IPS DF 6.9 (cell line): ENCODE measurements at regions not wholly inside any gene's neighbourhood (a gene's known extent, or its start where the extent isn't known, plus 50 kb on each side); places are given as distances from the start of the nearest gene placed in this dataset.
"Not testable (repeated sequence)": the region's sequence is repeated elsewhere in the genome, so short reads cannot be mapped to it uniquely, and the experiment has no call there.

ENCODE experiments used
- DNase-seq: peaks from one replicate; pipeline ENCODE4 v3.0.0-alpha.2; 2013; ENCODE audit warnings: low read depth, low spot score
- H3K27ac ChIP-seq: one replicate; pipeline ENCODE4 v1.5.1; 2013; ENCODE audit warnings: low read length, control low read depth
- H3K27me3 ChIP-seq: 2 replicates; pipeline ENCODE4 v1.6.1; 2013; ENCODE audit warnings: mild to moderate bottlenecking, low read length; ENCODE audit not compliant: control insufficient read depth, insufficient read depth
- H3K36me3 ChIP-seq: 2 replicates; pipeline ENCODE4 v1.6.1; 2013; ENCODE audit warnings: low read length; ENCODE audit not compliant: control insufficient read depth, insufficient read depth
- H3K4me1 ChIP-seq: 2 replicates; pipeline ENCODE4 v1.6.1; 2013; ENCODE audit warnings: low read length; ENCODE audit not compliant: control insufficient read depth, insufficient read depth
- H3K4me3 ChIP-seq: 2 replicates; pipeline ENCODE4 v1.5.1; 2013; ENCODE audit warnings: mild to moderate bottlenecking, low read length
- H3K9me3 ChIP-seq: 2 replicates; pipeline ENCODE4 v1.6.1; 2013; ENCODE audit warnings: low read length, inconsistent platforms; ENCODE audit not compliant: control insufficient read depth, insufficient read depth
- WGBS: extraction: QIAGEN DNeasy Blood & Tissue Kit; methylation state at CpG from one replicate; pipeline ENCODE4 v1.1.7; 2013; ENCODE audit warnings: mixed read lengths, missing lambda C conversion rate; ENCODE audit not compliant: insufficient read length, insufficient coverage; 5-methylcytosine and 5-hydroxymethylcytosine counted together

DNA sequence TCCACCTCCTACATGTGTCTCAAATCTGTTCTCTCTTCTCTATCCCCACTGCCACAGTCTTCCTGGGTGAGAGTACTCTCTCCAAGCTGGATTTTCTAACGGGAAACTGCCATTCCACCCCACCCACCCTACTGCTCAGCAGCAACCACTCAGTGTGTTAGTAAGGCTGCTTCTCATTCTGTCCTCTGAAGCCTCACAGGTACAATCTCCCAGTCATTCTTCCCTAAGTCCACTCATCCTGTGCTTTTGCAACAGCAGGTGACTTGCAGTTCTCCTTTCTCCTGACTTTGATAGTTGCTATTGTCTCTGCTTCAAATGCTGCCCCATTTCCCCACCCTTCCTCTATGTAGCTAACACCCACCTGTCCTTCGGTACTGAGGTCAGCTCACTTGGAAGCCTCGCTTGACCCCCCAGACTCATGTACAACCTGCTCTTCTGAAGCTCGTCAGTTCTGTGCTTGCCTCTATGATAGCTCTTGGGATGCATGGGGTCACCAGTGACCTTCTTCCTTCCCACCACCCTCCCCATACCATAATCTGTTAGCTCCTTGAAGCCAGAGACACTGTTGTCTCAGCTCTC is 188.9 kb downstream of the RRAGC start:
- WGBS: no CpG with 5 or more reads among the region's 4 CpGs
- H3K36me3 ChIP-seq: no peaks in the 10 kb centered on the region
- no peak for DNase-seq
- H3K4me3 ChIP-seq: no peak overlapping the region
- H3K27ac ChIP-seq: no peak overlapping the region
- H3K9me3 ChIP-seq: no peaks in the 10 kb centered on the region
- peaks cover 1% of the 10 kb centered on the region; the same call in 1 of the 2 replicates for H3K4me1 ChIP-seq
- H3K27me3 ChIP-seq: no peaks in the 10 kb centered on the region

DNA sequence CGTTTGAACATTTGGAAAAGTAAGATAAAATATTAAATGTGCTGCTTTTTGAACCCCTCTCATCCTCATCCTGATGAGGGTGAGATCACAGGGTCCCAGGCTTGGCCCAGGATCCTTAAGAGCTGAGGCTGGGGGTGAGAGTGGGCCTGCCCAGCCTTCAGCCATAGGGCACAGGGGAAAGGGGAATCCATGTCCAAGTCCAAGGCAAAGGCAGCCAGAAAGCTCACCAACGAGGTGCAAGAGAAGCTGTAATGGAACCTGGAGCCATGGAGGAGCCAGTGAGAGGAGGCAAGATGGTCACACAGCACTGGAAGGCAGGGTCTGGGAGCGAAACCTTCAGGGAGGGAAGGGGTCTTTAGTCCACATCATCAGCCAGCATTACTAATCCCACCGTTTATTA is 191.9 kb downstream of the RRAGC start:
- H3K9me3 ChIP-seq: no peaks in the 10 kb centered on the region
- no CpG with 5 or more reads among the region's 4 CpGs for WGBS
- no peak for DNase-seq

DNA sequence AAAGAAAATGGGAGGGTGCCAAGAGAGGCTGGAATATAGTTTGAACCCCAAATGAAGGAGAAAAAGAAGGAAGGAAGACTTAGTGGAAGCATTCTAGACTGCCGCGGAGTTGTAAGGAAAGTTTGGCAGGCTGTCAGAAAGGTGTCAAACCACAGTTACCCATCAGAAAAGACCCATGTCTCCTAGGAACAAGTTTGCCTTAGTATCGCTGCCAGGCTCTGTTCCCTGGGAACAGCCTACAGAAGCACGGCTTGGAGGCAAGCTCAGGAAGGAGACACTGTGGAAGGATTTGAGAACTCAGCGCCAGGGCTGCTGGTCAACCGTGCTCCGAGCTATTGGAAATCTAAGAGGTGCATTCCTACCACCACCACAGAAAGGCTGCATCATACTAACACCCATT is 197.4 kb downstream of the RRAGC start:
- WGBS: no CpG with 5 or more reads among the region's 7 CpGs
- H3K27me3 ChIP-seq: no peaks in the 10 kb centered on the region
- no peak for DNase-seq
- no peaks in the 10 kb centered on the region for H3K36me3 ChIP-seq
- H3K4me1 ChIP-seq: no peaks in the 10 kb centered on the region
- no peak overlapping the region for H3K4me3 ChIP-seq
- no peak overlapping the region for H3K27ac ChIP-seq
- H3K9me3 ChIP-seq: no peaks in the 10 kb centered on the region; the same call in none of the 2 replicates

More for the DNA sequence above, 191.9 kb downstream of the RRAGC start:
- Histone ChIP-seq H3K27me3 (no peaks in the 10 kb centered on the region), H3K36me3 (no peaks in the 10 kb centered on the region), H3K4me3 (no peak overlapping the region), H3K27ac (no peak overlapping the region), H3K4me1 (no peaks in the 10 kb centered on the region)

DNA sequence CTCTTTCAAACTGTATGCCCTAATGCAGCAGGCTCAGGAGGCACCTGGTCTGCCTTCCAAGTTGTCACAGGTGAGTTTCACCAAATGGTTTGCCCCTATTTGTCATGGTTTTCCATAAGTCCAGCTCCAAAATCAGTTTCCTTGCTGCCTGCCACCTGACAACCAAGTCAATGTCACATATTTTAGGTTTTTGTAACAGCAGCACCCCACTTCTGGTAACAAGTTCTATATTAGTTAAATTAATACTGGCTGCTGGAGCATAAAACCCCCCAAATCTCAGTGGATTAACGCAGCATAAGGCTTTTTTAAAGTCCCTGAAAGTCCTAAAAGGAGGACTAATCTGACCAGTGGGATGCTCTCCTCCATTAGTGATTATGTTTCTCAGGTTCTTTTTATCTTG is 200.7 kb downstream of the RRAGC start:
- no peak for DNase-seq
- no peak overlapping the region for H3K27ac ChIP-seq
- WGBS: no CpG with 5 or more reads among the region's 1 CpG
- no peaks in the 10 kb centered on the region; the same call in none of the 2 replicates for H3K9me3 ChIP-seq
- H3K36me3 ChIP-seq: no peaks in the 10 kb centered on the region
- H3K4me3 ChIP-seq: no peak overlapping the region
- no peaks in the 10 kb centered on the region for H3K27me3 ChIP-seq
- no peaks in the 10 kb centered on the region for H3K4me1 ChIP-seq

DNA sequence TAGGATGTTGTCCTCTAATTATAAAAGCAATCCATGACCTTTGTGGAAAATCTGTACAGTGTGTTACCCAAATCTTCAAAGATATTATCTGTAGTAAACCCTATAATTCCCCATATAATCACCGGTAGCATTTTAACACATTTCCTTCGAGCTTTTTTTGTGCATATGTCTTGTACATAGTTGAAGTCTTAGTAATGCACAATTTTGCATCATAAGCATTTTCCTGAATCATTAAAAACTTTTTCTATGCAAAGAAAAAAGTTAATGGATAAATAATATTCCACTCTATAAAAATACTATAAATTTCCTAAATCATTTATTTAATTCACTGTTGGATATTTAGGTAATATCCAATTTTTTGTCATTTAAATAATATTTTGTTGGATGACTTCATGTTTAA is 201.7 kb downstream of the RRAGC start:
- no peaks in the 10 kb centered on the region; the same call in none of the 2 replicates for H3K9me3 ChIP-seq
- H3K27me3 ChIP-seq: no peaks in the 10 kb centered on the region
- H3K36me3 ChIP-seq: no peaks in the 10 kb centered on the region
- H3K4me1 ChIP-seq: no peaks in the 10 kb centered on the region
- no peak for DNase-seq
- H3K27ac ChIP-seq: no peak overlapping the region
- WGBS: no CpG with 5 or more reads among the region's 2 CpGs
- no peak overlapping the region for H3K4me3 ChIP-seq

DNA sequence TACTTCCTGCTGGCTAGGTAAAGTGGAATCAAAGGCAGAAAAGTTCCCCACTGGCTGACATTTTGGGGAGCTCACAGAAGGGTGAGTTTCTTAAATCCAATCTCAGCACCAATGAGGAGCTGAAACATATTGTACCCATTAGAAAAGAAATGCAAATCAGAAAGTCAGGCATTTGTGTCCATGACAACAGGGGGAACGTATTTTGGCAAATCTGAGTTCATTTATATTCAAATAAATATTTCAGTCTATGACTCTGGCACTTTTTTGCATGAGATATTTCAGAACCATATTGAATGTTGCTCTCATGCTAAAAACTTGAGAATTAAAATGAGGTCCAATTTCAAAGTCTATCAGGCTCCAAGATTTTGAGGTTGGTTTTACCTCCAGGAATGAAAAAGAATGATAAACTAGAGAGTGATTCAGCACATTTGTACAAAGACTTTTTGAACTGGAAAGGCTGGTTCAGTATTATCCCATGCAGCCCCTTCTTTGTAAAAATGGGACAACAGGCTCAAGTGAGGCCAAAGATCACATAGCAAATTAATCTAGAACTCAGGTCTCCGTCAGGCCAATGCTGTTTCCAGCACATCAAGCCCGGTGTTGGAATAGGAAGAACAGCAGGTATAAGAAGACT is 202.2 kb downstream of the RRAGC start:
- no peak for DNase-seq
- WGBS: no CpG with 5 or more reads among the region's 3 CpGs
- Histone ChIP-seq H3K9me3 (no peaks in the 10 kb centered on the region; the same call in none of the 2 replicates), H3K27me3 (no peaks in the 10 kb centered on the region), H3K27ac (no peak overlapping the region), H3K4me3 (no peak overlapping the region), H3K36me3 (no peaks in the 10 kb centered on the region), H3K4me1 (no peaks in the 10 kb centered on the region)

DNA sequence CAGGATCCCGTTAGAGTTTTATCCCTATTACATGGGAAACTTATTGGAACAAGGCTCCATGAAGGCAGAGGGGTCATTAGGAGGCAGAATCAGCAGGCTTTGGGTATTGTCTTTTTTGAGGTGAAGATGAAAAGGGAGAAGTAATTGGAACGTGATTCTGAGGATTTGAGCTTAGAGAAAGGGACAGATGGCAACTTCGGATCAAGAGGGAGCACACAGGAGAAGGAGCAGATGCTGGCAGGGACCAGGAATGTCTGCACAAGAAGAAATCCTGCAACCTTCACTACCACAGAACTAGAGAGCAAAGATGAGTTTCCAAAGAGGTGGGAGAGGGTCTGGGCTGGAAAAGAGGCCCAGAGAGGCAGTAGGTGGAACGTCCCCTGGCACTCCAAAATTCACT is 202.8 kb downstream of the RRAGC start:
- Histone ChIP-seq H3K4me3 (no peak overlapping the region), H3K4me1 (no peaks in the 10 kb centered on the region), H3K27me3 (no peaks in the 10 kb centered on the region), H3K36me3 (no peaks in the 10 kb centered on the region), H3K9me3 (no peaks in the 10 kb centered on the region; the same call in none of the 2 replicates), H3K27ac (no peak overlapping the region)
- no peak for DNase-seq
- WGBS: no CpG with 5 or more reads among the region's 4 CpGs

DNA sequence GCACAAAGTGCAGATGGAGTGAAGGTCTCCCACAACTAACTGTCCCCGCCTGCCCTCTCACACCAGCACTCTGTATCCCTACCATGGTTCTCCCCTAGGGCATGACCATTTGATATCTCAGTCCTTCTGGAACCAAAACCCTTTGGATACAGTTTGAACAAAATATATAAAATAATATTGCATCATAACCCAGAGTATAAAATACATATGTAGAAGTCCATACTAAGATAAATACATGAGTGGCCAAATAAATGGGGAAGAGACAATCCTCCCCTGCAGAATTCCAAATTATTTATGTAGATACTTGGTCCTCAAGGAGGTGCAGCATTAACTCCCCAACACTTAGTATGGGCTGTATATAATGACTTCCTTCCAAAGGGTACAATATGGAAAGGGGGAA is 207.4 kb downstream of the RRAGC start:
- Histone ChIP-seq H3K27me3 (no peaks in the 10 kb centered on the region), H3K4me1 (no peaks in the 10 kb centered on the region), H3K4me3 (no peak overlapping the region), H3K9me3 (no peaks in the 10 kb centered on the region), H3K27ac (no peak overlapping the region), H3K36me3 (no peaks in the 10 kb centered on the region)
- no peak for DNase-seq
- no CpG with 5 or more reads among the region's 1 CpG for WGBS

DNA sequence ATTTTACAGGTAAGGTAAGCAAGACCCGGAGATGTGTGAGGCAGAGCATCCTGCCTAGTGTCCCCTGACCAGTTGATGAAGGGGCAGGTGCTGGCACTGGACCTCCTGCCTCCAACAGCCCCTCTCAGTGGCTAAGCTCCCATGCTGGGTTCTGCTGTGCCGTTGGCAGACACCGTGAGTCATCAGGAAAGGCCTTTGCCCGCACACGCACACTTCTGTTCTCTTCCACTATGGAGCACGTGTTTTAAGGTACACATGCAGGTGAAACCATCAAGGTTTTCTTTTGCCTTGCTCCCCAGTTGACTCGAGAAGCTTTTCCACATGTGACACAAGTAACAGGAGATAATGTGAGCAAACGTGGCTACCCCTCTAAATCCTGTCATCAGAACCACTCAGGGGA is 207.9 kb downstream of the RRAGC start:
- Histone ChIP-seq H3K9me3 (no peaks in the 10 kb centered on the region), H3K27me3 (no peaks in the 10 kb centered on the region), H3K4me1 (no peaks in the 10 kb centered on the region), H3K4me3 (no peak overlapping the region), H3K36me3 (no peaks in the 10 kb centered on the region), H3K27ac (no peak overlapping the region)
- no CpG with 5 or more reads among the region's 8 CpGs for WGBS
- DNase-seq: no peak

DNA sequence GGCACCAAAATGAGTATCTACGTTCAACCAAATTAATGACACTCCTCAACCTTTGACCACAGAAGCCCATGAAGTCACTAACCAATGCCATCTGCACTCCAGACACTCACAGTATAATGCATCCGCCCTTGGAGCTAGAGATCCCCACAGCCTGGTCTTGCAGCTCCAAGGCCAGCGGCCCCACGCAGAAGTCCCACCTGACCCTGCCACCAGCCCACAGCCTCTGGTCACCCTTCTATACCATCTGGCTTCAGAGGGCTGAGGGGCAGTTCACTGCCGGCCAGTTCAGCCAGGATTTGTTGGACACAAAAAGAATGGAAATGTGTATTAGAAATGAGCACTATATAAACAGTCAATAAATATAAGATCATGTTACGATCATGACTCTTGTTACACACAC is 211.2 kb downstream of the RRAGC start:
- Histone ChIP-seq H3K4me1 (no peaks in the 10 kb centered on the region), H3K27me3 (no peaks in the 10 kb centered on the region), H3K27ac (no peak overlapping the region), H3K9me3 (no peaks in the 10 kb centered on the region; the same call in 1 of the 2 replicates), H3K4me3 (no peak overlapping the region), H3K36me3 (no peaks in the 10 kb centered on the region)
- no CpG with 5 or more reads among the region's 6 CpGs for WGBS
- DNase-seq: no peak

DNA sequence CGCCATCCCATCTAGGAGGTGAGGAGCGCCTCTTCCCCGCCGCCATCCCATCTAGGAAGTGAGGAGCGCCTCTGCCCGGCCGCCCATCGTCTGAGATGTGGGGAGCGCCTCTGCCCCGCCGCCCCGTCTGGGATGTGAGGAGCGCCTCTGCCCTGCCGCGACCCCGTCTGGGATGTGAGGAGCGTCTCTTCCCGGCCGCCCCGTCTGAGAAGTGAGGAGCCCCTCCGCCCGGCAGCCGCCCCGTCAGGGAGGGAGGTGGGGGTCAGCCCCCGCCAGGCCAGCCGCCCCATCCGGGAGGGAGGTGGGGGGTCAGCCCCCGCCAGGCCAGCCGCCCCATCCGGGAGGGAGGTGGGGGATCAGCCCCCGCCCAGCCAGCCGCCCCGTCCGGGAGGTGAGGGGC is 212.2 kb downstream of the RRAGC start:
- H3K27me3 ChIP-seq, H3K4me1 ChIP-seq, H3K9me3 ChIP-seq, DNase-seq, H3K4me3 ChIP-seq, H3K36me3 ChIP-seq, H3K27ac ChIP-seq: not testable (repeated sequence)
- WGBS: no CpG with 5 or more reads among the region's 34 CpGs
